SK-N-SH treated with all-trans-retinoic acid at 6 μM for 48 hours (cell line): ENCODE measurements at regions not wholly inside any gene's neighbourhood (a gene's known extent, or its start where the extent isn't known, plus 50 kb on each side); places are given as distances from the start of the nearest gene placed in this dataset.
"Not testable (repeated sequence)": the region's sequence is repeated elsewhere in the genome, so short reads cannot be mapped to it uniquely, and the experiment has no call there.

Experiments
- ATAC-seq: fragments of 200-7000 bp; cut with Tn5 transposase; 3 replicates; pipeline ENCODE4 v1.9.1; 2020; ENCODE audit warnings: mild to moderate bottlenecking, moderate library complexity
- BACH2 ChIP-seq: fragments of 250-450 bp; sonication (Bioruptor Pico); IDR thresholded peaks from 2 replicates; pipeline ENCODE4 v1.9.0; 2021; ENCODE audit warnings: mild to moderate bottlenecking, borderline replicate concordance
- CSDC2 ChIP-seq: fragments of 250-450 bp; sonication (Bioruptor Pico); IDR thresholded peaks from 2 replicates; pipeline ENCODE4 v1.5.0; 2020; ENCODE audit warnings: mild to moderate bottlenecking, moderate library complexity
- ESRRG ChIP-seq: fragments of 250-450 bp; sonication (Bioruptor Pico); IDR thresholded peaks from 2 replicates; pipeline ENCODE4 v1.6.1; 2021; ENCODE audit warnings: mild to moderate bottlenecking
- GLIS3 ChIP-seq: fragments of 250-450 bp; sonication (Bioruptor Pico); IDR thresholded peaks from 2 replicates; pipeline ENCODE4 v1.5.0; 2020; ENCODE audit warnings: mild to moderate bottlenecking, moderate library complexity
- ISL1 ChIP-seq: fragments of 250-450 bp; sonication (Bioruptor Pico); IDR thresholded peaks from 2 replicates; pipeline ENCODE4 v2.1.2; 2022; ENCODE audit warnings: mild to moderate bottlenecking, moderate library complexity
- OSR1 ChIP-seq: fragments of 250-450 bp; sonication (Bioruptor Pico); IDR thresholded peaks from 2 replicates; pipeline ENCODE4 v1.8.0; 2022; ENCODE audit warnings: moderate library complexity, mild to moderate bottlenecking, inconsistent platforms
- POU6F1 ChIP-seq: fragments of 250-450 bp; sonication (Bioruptor Pico); IDR thresholded peaks from 2 replicates; pipeline ENCODE4 v1.8.0; 2021; ENCODE audit warnings: low read depth, mild to moderate bottlenecking, moderate library complexity, borderline replicate concordance
- PPARA ChIP-seq: fragments of 250-450 bp; sonication (Bioruptor Pico); IDR thresholded peaks from 2 replicates; pipeline ENCODE4 v1.5.0; 2020; ENCODE audit warnings: mild to moderate bottlenecking, borderline replicate concordance
- RARB ChIP-seq: fragments of 250-450 bp; sonication (Bioruptor Pico); IDR thresholded peaks from 2 replicates; pipeline ENCODE4 v1.8.0; 2021; ENCODE audit warnings: mild to moderate bottlenecking, moderate library complexity
- SNAI2 ChIP-seq: fragments of 250-450 bp; sonication (Bioruptor Pico); IDR thresholded peaks from 2 replicates; pipeline ENCODE4 v1.5.0; 2020; ENCODE audit warnings: mild to moderate bottlenecking, moderate library complexity
- TCF4 ChIP-seq: fragments of 250-450 bp; sonication (Bioruptor Pico); IDR thresholded peaks from 2 replicates; pipeline ENCODE4 v1.8.0; 2021; ENCODE audit warnings: mild to moderate bottlenecking, moderate library complexity, borderline replicate concordance
- TOX ChIP-seq: fragments of 250-450 bp; sonication (Bioruptor Pico); IDR thresholded peaks from 2 replicates; pipeline ENCODE4 v1.8.0; 2021; ENCODE audit warnings: mild to moderate bottlenecking, moderate library complexity, borderline replicate concordance
- TSHZ2 ChIP-seq: fragments of 250-450 bp; sonication (Bioruptor Pico); IDR thresholded peaks from 2 replicates; pipeline ENCODE4 v1.5.0; 2020; ENCODE audit warnings: mild to moderate bottlenecking, moderate library complexity
- ZC3H10 ChIP-seq: fragments of 250-450 bp; sonication (Bioruptor Pico); IDR thresholded peaks from 2 replicates; pipeline ENCODE4 v1.5.1; 2021; ENCODE audit warnings: mild to moderate bottlenecking, moderate library complexity
- ZFP3 ChIP-seq: fragments of 250-450 bp; sonication (Bioruptor Pico); IDR thresholded peaks from 2 replicates; pipeline ENCODE4 v1.5.0; 2020; ENCODE audit warnings: mild to moderate bottlenecking, moderate library complexity
- ZFP30 ChIP-seq: fragments of 450-650 bp; formaldehyde crosslinking; IDR thresholded peaks from 2 replicates; pipeline ENCODE4 v1.5.0; 2022; ENCODE audit warnings: mild to moderate bottlenecking, moderate library complexity
- ZNF565 ChIP-seq: fragments of 450-650 bp; formaldehyde crosslinking; conservative IDR thresholded peaks from 2 replicates; pipeline ENCODE4 v1.5.0; 2020; ENCODE audit warnings: low read depth, mild to moderate bottlenecking, moderate library complexity
- ZNF70 ChIP-seq: fragments of 450-650 bp; formaldehyde crosslinking; IDR thresholded peaks from 2 replicates; pipeline ENCODE4 v1.5.0; 2020; ENCODE audit warnings: mild to moderate bottlenecking, moderate library complexity
- ZNF8 ChIP-seq: fragments of 450-650 bp; formaldehyde crosslinking; IDR thresholded peaks from 2 replicates; pipeline ENCODE4 v1.5.0; 2020; ENCODE audit warnings: mild to moderate bottlenecking, moderate library complexity
- TF ChIP-seq, protein P1 (sequence below): fragments of 250-450 bp; sonication (Bioruptor Pico); IDR thresholded peaks from 2 replicates; pipeline ENCODE4 v1.5.1; 2020; ENCODE audit warnings: low read depth, mild to moderate bottlenecking, moderate library complexity
- TF ChIP-seq, protein P2 (sequence below): fragments of 250-450 bp; sonication (Bioruptor Pico); IDR thresholded peaks from 2 replicates; pipeline ENCODE4 v1.5.1; 2021; ENCODE audit warnings: mild to moderate bottlenecking, moderate library complexity

GRCh38 chr6:115835314-115835713 is 225.4 kb downstream of the FRK start:
- ATAC-seq = no peak

GRCh38 chr6:115834542-115834941 is 226.1 kb downstream of the FRK start:
- ATAC-seq = not testable (repeated sequence)

More at GRCh38 chr6:115835314-115835713, 225.4 kb downstream of the FRK start:
- TF ChIP-seq ISL1 (CRISPR knock-in tag) (no peak), TCF4 (CRISPR knock-in tag) (no peak), SNAI2 (CRISPR knock-in tag) (no peak), ESRRG (CRISPR knock-in tag) (no peak), GLIS3 (CRISPR knock-in tag) (no peak), ZFP3 (CRISPR knock-in tag) (no peak), ZNF8 (CRISPR knock-in tag) (no peak), RARB (CRISPR knock-in tag) (no peak), ZNF565 (no peak), ZFP30 (CRISPR knock-in tag) (no peak), ZC3H10 (CRISPR knock-in tag) (no peak), ZNF70 (CRISPR knock-in tag) (no peak), PPARA (CRISPR knock-in tag) (no peak), BACH2 (CRISPR knock-in tag) (no peak), TOX (CRISPR knock-in tag) (no peak), OSR1 (CRISPR knock-in tag) (no peak), CSDC2 (CRISPR knock-in tag) (no peak)
- TF ChIP-seq, protein P1, sequence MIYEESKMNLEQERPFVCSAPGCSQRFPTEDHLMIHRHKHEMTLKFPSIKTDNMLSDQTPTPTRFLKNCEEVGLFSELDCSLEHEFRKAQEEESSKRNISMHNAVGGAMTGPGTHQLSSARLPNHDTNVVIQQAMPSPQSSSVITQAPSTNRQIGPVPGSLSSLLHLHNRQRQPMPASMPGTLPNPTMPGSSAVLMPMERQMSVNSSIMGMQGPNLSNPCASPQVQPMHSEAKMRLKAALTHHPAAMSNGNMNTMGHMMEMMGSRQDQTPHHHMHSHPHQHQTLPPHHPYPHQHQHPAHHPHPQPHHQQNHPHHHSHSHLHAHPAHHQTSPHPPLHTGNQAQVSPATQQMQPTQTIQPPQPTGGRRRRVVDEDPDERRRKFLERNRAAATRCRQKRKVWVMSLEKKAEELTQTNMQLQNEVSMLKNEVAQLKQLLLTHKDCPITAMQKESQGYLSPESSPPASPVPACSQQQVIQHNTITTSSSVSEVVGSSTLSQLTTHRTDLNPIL (CRISPR knock-in tag) = no peak
- TF ChIP-seq, protein P2, sequence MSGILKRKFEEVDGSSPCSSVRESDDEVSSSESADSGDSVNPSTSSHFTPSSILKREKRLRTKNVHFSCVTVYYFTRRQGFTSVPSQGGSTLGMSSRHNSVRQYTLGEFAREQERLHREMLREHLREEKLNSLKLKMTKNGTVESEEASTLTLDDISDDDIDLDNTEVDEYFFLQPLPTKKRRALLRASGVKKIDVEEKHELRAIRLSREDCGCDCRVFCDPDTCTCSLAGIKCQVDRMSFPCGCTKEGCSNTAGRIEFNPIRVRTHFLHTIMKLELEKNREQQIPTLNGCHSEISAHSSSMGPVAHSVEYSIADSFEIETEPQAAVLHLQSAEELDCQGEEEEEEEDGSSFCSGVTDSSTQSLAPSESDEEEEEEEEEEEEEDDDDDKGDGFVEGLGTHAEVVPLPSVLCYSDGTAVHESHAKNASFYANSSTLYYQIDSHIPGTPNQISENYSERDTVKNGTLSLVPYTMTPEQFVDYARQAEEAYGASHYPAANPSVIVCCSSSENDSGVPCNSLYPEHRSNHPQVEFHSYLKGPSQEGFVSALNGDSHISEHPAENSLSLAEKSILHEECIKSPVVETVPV (CRISPR knock-in tag) = no peak

GRCh38 chr6:115832786-115833185 is 227.9 kb downstream of the FRK start:
- TF ChIP-seq POU6F1 (CRISPR knock-in tag) = no peak
- TF ChIP-seq PPARA (CRISPR knock-in tag) = no peak
- no peak for TF ChIP-seq ZFP30 (CRISPR knock-in tag)
- no peak for TF ChIP-seq GLIS3 (CRISPR knock-in tag)
- no peak for TF ChIP-seq ZNF70 (CRISPR knock-in tag)
- no peak for TF ChIP-seq TSHZ2 (CRISPR knock-in tag)
- TF ChIP-seq ZFP3 (CRISPR knock-in tag) = no peak
- no peak for TF ChIP-seq ESRRG (CRISPR knock-in tag)
- TF ChIP-seq CSDC2 (CRISPR knock-in tag) = no peak
- TF ChIP-seq, protein P1 (CRISPR knock-in tag) = no peak
- TF ChIP-seq ISL1 (CRISPR knock-in tag) = no peak
- ATAC-seq = no peak

- ATAC-seq = no peak
Observed at GRCh38 chr6:115832186-115832585, 228.5 kb downstream of the FRK start.

More at GRCh38 chr6:115832186-115832585, 228.5 kb downstream of the FRK start:
- TF ChIP-seq TSHZ2 (CRISPR knock-in tag) (no peak), ZNF8 (CRISPR knock-in tag) (no peak), ZNF70 (CRISPR knock-in tag) (no peak), ZFP30 (CRISPR knock-in tag) (no peak), CSDC2 (CRISPR knock-in tag) (no peak)
